Activated CD8-positive, alpha-beta T cell treated with anti-CD3 and anti-CD28 coated beads for 36 hours (primary cell): ENCODE measurements at regions not wholly inside any gene's neighbourhood (a gene's known extent, or its start where the extent isn't known, plus 50 kb on each side); places are given as distances from the start of the nearest gene placed in this dataset.

Source experiments
- ATAC-seq: fragments of 200-7000 bp; cut with Tn5 transposase; one replicate; pipeline ENCODE4 v1.10.0; 2021; ENCODE audit warnings: mild to moderate bottlenecking, moderate library complexity
- CTCF ChIA-PET: fragments of 350-600 bp; sonication (Branson Sonifier 250); formaldehyde crosslinking; loops from one replicate; lab custom pipeline; 2021; ENCODE audit warnings: antibody characterized with exemption; lab: Charles Lee
- POLR2A ChIA-PET: fragments of 350-600 bp; sonication (Branson Sonifier 250); formaldehyde crosslinking; loops from one replicate; lab custom pipeline; 2021; ENCODE audit warnings: antibody characterized with exemption; lab: Charles Lee
- DNase-seq: peaks from one replicate; pipeline ENCODE4 v3.0.0-alpha.2; 2020
- H3K27ac Mint-ChIP-seq: one replicate; pipeline ENCODE4 v1.8.0; 2021; ENCODE audit warnings: mild to moderate bottlenecking, mixed read lengths
- H3K27me3 Mint-ChIP-seq: one replicate; pipeline ENCODE4 v1.8.0; 2021; ENCODE audit warnings: mixed read lengths
- H3K36me3 Mint-ChIP-seq: one replicate; pipeline ENCODE4 v1.8.0; 2021; ENCODE audit warnings: low read depth, mixed read lengths
- H3K4me1 Mint-ChIP-seq: one replicate; pipeline ENCODE4 v1.8.0; 2021; ENCODE audit warnings: low read depth, mixed read lengths
- H3K4me3 Mint-ChIP-seq: one replicate; pipeline ENCODE4 v1.8.0; 2021; ENCODE audit warnings: mild to moderate bottlenecking, moderate library complexity, mixed read lengths
- H3K9me3 Mint-ChIP-seq: one replicate; pipeline ENCODE4 v1.8.0; 2021; ENCODE audit warnings: mixed read lengths
- CTCF ChIP-seq: fragments of 200-600 bp; IDR thresholded peaks from one replicate; pipeline ENCODE4 v1.8.0; 2022; ENCODE audit warnings: antibody characterized with exemption, mild to moderate bottlenecking
- intact Hi-C: fragments of 100-400 bp; cut with micrococcal nuclease; formaldehyde crosslinking; loops from one replicate; pipeline ENCODE4 v1.10.0; 2022

DNA sequence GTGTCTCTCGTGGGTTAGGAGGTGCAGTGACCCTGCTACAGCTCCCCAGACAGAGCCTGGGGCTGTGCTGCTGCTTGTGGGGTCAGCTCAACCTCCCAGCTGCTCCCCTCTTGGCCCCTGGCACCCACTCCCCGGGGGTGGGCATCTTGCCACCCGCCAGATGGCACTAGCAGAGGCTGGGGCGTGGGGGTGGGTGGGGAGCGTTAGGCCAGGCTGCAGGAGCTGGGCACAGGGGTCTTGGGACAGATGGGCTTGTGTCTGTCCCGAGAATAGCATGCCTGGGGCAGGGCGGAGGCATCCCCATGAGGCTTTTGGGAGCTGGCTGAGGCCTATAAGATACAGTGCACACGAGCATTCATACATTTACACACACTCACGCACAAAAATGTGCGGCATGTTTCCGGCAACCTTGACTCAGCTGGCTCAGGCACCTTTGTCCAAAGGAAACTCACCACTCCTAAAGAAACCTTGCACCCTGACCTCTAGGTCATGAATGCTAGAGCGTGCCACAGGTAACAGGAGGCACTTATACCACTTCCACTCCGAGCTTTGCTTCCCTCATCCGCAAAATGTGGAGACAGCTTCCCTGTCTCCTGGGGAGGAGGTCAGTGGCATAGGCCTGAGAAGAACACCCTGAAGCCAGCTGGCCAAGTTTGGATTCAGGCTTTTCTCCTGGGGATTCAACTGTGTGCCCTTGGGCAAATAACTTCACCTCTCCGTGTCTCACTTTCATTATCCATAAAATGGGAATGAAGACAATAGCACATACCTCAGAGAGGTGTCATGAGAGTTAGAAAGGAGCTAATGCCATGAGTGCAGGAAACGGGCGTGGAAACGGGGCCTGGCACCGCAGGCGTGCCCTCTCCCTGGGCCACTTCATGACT is 78.9 kb upstream of the LHX1 start:
- peaks cover 6% of the 10 kb centered on the region for H3K4me1 Mint-ChIP-seq
- H3K27ac Mint-ChIP-seq: no peak overlapping the region
- POLR2A ChIA-PET: no interaction called here
- H3K27me3 Mint-ChIP-seq: peaks cover 7% of the 10 kb centered on the region
- CTCF ChIA-PET: interaction anchor here (0.7 kb wide), 1 partner anchor 185 kb away, joined by 3 read pairs; no protein-coding TSS in a partner anchor
- TF ChIP-seq CTCF: no peak
- H3K9me3 Mint-ChIP-seq: no peaks in the 10 kb centered on the region
- intact Hi-C loops: no loop called here
- ATAC-seq (no peak), DNase-seq (no peak)
- no peaks in the 10 kb centered on the region for H3K36me3 Mint-ChIP-seq
- no peak overlapping the region for H3K4me3 Mint-ChIP-seq

DNA sequence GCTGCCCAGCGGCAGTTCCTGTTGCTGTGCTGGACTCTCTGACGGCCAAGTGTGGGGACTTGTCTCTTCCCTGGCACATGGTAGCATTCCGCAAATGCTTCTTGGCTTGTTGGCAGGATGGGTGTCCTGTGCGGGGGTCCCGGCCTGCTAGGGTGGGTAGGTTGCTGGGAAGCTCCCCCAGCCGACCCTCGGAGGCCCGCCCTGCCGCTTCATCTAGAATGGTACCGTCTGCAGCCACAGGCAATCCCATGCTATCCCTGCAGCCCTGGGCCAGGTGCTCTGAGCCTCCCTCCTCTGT is 78.3 kb upstream of the LHX1 start:
- Mint-ChIP-seq H3K36me3 (no peaks in the 10 kb centered on the region), H3K9me3 (no peaks in the 10 kb centered on the region), H3K27ac (no peak overlapping the region), H3K4me1 (peaks cover under 1% of the 10 kb centered on the region), H3K4me3 (no peak overlapping the region), H3K27me3 (peaks cover 7% of the 10 kb centered on the region)
- CTCF ChIA-PET: no interaction called here
- no peak for DNase-seq
- POLR2A ChIA-PET: no interaction called here
- ATAC-seq: no peak
- no peak for TF ChIP-seq CTCF
- intact Hi-C loops: no loop called here

DNA sequence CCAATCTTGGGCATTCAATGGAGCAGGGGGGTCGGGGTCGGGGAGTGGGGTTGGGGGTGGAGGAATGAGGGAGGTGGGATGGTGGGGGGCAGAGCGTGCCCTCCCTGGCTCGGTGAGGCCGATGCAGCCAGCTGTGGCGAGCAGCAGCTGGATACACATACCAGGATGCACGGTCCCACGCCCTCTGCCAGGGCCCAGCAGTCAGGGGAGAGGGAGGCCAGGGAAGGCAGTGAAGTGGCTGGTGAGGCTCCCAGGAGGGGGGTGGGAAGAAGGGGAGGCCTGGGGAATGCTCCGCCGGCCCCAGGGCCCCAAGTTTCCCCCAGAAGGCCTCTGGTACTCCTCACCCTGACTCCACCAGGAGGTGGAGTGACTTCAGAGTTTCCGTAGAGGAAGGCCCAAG is 77.6 kb upstream of the LHX1 start:
- Mint-ChIP-seq H3K36me3 (no peaks in the 10 kb centered on the region), H3K4me1 (no peaks in the 10 kb centered on the region), H3K27me3 (peaks cover 7% of the 10 kb centered on the region), H3K4me3 (no peak overlapping the region), H3K27ac (no peak overlapping the region), H3K9me3 (no peaks in the 10 kb centered on the region)
- intact Hi-C loops: no loop called here
- POLR2A ChIA-PET: no interaction called here
- TF ChIP-seq CTCF: no peak
- DNase-seq (no peak), ATAC-seq (no peak)
- CTCF ChIA-PET: no interaction called here

DNA sequence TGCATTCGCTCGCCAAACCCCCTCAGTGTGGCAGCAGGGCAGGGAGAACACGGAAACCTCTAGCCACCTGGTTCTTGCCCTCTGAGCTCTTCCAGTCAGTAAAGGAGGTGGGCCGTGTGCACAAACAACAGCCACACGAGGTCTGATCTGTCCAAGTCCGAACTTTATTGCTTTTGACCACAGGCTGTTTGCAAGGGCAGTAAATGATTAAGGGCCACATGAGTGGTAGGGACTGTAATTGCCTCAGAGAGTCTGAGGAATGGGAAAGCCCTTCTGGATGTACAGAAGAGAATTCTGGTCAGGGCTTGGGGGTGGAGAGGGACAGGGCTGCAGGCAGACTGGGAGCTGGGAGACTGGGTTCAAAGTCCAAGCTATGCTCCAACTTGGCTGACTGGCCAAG is 75.7 kb upstream of the LHX1 start:
- no peak overlapping the region for H3K27ac Mint-ChIP-seq
- no peaks in the 10 kb centered on the region for H3K4me1 Mint-ChIP-seq
- intact Hi-C loops: no loop called here
- no peaks in the 10 kb centered on the region for H3K9me3 Mint-ChIP-seq
- no peak overlapping the region for H3K4me3 Mint-ChIP-seq
- H3K27me3 Mint-ChIP-seq: peaks cover 8% of the 10 kb centered on the region
- ChIA-PET POLR2A (no interaction called here), CTCF (interaction anchor here (0.8 kb wide), 1 partner anchor 259 kb away, joined by 3 read pairs; no protein-coding TSS in a partner anchor)
- DNase-seq: no peak
- TF ChIP-seq CTCF: no peak
- H3K36me3 Mint-ChIP-seq: no peaks in the 10 kb centered on the region
- no peak for ATAC-seq

GRCh38 chr17:36862116-36862920 is 75.0 kb upstream of the LHX1 start:
- CTCF ChIA-PET: no interaction called here
- H3K36me3 Mint-ChIP-seq: no peaks in the 10 kb centered on the region
- intact Hi-C loops: no loop called here
- POLR2A ChIA-PET: no interaction called here
- no peak overlapping the region for H3K27ac Mint-ChIP-seq
- peaks cover 8% of the 10 kb centered on the region for H3K27me3 Mint-ChIP-seq
- ATAC-seq (no peak), DNase-seq (no peak)
- H3K4me3 Mint-ChIP-seq: no peak overlapping the region
- H3K4me1 Mint-ChIP-seq: no peaks in the 10 kb centered on the region
- H3K9me3 Mint-ChIP-seq: no peaks in the 10 kb centered on the region
- no peak for TF ChIP-seq CTCF
